GM06990 (cell line): ENCODE measurements at regions not wholly inside any gene's neighbourhood (a gene's known extent, or its start where the extent isn't known, plus 50 kb on each side); places are given as distances from the start of the nearest gene placed in this dataset.
"Not testable (repeated sequence)": the region's sequence is repeated elsewhere in the genome, so short reads cannot be mapped to it uniquely, and the experiment has no call there.

Experiments used
- DNase-seq: peaks from one replicate; pipeline ENCODE4 v3.0.0-alpha.2; 2011; ENCODE audit not compliant: insufficient read length; ENCODE audit errors: extremely low read depth
- H3K27me3 ChIP-seq: replicated peaks from 2 replicates; pipeline ENCODE4 v1.6.0; 2011; ENCODE audit warnings: low read length; ENCODE audit not compliant: control insufficient read depth, insufficient read depth
- H3K36me3 ChIP-seq: 2 replicates; pipeline ENCODE4 v1.5.1; 2011; ENCODE audit warnings: low read length; ENCODE audit not compliant: control insufficient read depth, insufficient read depth
- H3K4me3 ChIP-seq: replicated peaks from 2 replicates; pipeline ENCODE4 v1.5.1; 2011; ENCODE audit warnings: low read depth, mild to moderate bottlenecking, control low read depth, low read length
- CTCF ChIP-seq: IDR thresholded peaks from 2 replicates; pipeline ENCODE4 v1.5.1; 2011; ENCODE audit warnings: low read length, control low read depth, mild to moderate bottlenecking, inconsistent platforms; ENCODE audit not compliant: insufficient read depth, poor library complexity, severe bottlenecking

- H3K4me3 ChIP-seq, result no peak overlapping the region
- H3K36me3 ChIP-seq, result no peaks in the 10 kb centered on the region
- no peak for DNase-seq
- no peaks in the 10 kb centered on the region for H3K27me3 ChIP-seq
- no peak for TF ChIP-seq CTCF
Observed at GRCh38 chr3:147699175-147699838, 290.1 kb downstream of the ZIC1 start.

GRCh38 chr3:147701195-147701594 lies 292.0 kb downstream of the ZIC1 start:
- TF ChIP-seq CTCF, result no peak
- Histone ChIP-seq H3K27me3 (no peaks in the 10 kb centered on the region), H3K36me3 (no peaks in the 10 kb centered on the region), H3K4me3 (no peak overlapping the region)
- no peak for DNase-seq

GRCh38 chr3:147702509-147702908 lies 293.3 kb downstream of the ZIC1 start:
- Histone ChIP-seq H3K36me3 (no peaks in the 10 kb centered on the region), H3K27me3 (no peaks in the 10 kb centered on the region), H3K4me3 (no peak overlapping the region)
- no peak for TF ChIP-seq CTCF
- no peak for DNase-seq

GRCh38 chr3:147705651-147706051 lies 296.5 kb downstream of the ZIC1 start:
- no peak for TF ChIP-seq CTCF

GRCh38 chr3:147710753-147711152 lies 301.6 kb downstream of the ZIC1 start:
- H3K27me3 ChIP-seq, DNase-seq, H3K36me3 ChIP-seq, H3K4me3 ChIP-seq: not testable (repeated sequence)

More at GRCh38 chr3:147705651-147706051, 296.5 kb downstream of the ZIC1 start:
- Histone ChIP-seq H3K27me3 (no peaks in the 10 kb centered on the region), H3K36me3 (no peaks in the 10 kb centered on the region), H3K4me3 (no peak overlapping the region)
- DNase-seq, result no peak

- no peak for DNase-seq
- Histone ChIP-seq H3K36me3 (no peaks in the 10 kb centered on the region), H3K27me3 (no peaks in the 10 kb centered on the region), H3K4me3 (no peak overlapping the region)
- no peak for TF ChIP-seq CTCF
Observed at GRCh38 chr3:147712357-147712756, 303.2 kb downstream of the ZIC1 start.

- H3K36me3 ChIP-seq, H3K4me3 ChIP-seq, H3K27me3 ChIP-seq, DNase-seq: not testable (repeated sequence)
Observed at GRCh38 chr3:147712758-147713157, 303.6 kb downstream of the ZIC1 start.
